SK-N-MC (cell line): ENCODE measurements at regions not wholly inside any gene's neighbourhood (a gene's known extent, or its start where the extent isn't known, plus 50 kb on each side); places are given as distances from the start of the nearest gene placed in this dataset.
"Not testable (repeated sequence)": the region's sequence is repeated elsewhere in the genome, so short reads cannot be mapped to it uniquely, and the experiment has no call there.

Experiments used
- DNase-seq: peaks from one replicate; pipeline ENCODE4 v3.0.0-alpha.2; 2011; ENCODE audit warnings: low read depth, low spot score
- H3K27ac ChIP-seq: fragments of 200-600 bp; sonication (generic); 2 replicates; pipeline ENCODE4 v1.5.1; 2016; ENCODE audit warnings: mixed run types
- H3K36me3 ChIP-seq: fragments of 200-600 bp; sonication (generic); 2 replicates; pipeline ENCODE4 v1.6.1; 2017; ENCODE audit warnings: antibody characterized with exemption, low read length, mixed read lengths; ENCODE audit not compliant: insufficient read depth
- H3K4me3 ChIP-seq: fragments of 200-600 bp; sonication (generic); 2 replicates; pipeline ENCODE4 v1.5.1; 2016
- H3K9ac ChIP-seq: fragments of 200-600 bp; sonication (generic); 2 replicates; pipeline ENCODE4 v1.8.0; 2017; ENCODE audit warnings: mixed run types, mixed read lengths; ENCODE audit not compliant: insufficient read length
- H3K9me3 ChIP-seq: fragments of 200-600 bp; sonication (generic); 2 replicates; pipeline ENCODE4 v1.6.1; 2017; ENCODE audit warnings: low read depth, mild to moderate bottlenecking, antibody characterized with exemption, low read length, moderate library complexity, mixed read lengths
- EZH2 ChIP-seq: fragments of 200-600 bp; sonication (generic); IDR thresholded peaks from one replicate; pipeline ENCODE4 v1.6.1; 2017; ENCODE audit warnings: antibody characterized with exemption
- FOXP2 ChIP-seq: optimal IDR thresholded peaks from 2 replicates; pipeline ENCODE3; 2011; ENCODE audit warnings: mild to moderate bottlenecking, moderate library complexity; ENCODE audit not compliant: insufficient read depth; ENCODE audit errors: extremely low read length, control extremely low read depth
- POLR2AphosphoS5 ChIP-seq: IDR thresholded peaks from 2 replicates; pipeline ENCODE4 v1.6.1; 2012; ENCODE audit warnings: mild to moderate bottlenecking, low read depth, low read length, borderline replicate concordance

- TF ChIP-seq POLR2AphosphoS5 (no peak), FOXP2 (no peak), EZH2 (no peak)
- Histone ChIP-seq H3K36me3 (no peaks in the 10 kb centered on the region), H3K9ac (no peak overlapping the region), H3K27ac (no peak overlapping the region), H3K4me3 (no peak overlapping the region), H3K9me3 (no peaks in the 10 kb centered on the region)
- DNase-seq = no peak
Observed at GRCh38 chr10:34058845-34059614, 724.6 kb upstream of the NRP1 start.

DNA sequence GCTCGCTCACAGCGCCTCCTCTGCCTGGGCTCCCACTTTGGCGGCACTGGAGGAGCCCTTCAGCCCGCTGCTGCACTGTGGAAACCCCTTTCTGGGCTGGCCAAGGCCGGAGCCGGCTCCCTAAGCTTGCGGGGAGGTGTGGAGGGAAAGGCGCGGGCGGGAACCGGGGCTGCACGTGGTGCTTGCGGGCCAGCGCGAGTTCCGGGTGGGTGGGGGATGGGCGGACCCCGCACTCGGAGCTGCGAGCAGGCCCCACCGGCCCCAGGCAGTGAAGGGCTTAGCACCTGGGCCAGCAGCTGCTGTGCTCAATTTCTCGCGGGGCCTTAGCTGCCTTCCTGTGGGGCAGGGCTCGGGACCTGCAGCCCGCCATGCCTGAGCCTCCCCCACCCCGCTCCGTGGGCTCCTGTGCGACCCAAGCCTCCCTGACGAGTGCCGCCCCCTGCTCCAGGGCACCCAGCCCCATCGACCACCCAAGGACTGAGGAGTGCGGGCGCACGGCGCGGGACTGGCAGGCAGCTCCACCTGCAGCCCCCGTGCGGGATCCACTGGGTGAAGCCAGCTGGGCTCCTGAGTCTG is 721.0 kb upstream of the NRP1 start:
- H3K9ac ChIP-seq, DNase-seq, H3K9me3 ChIP-seq, H3K4me3 ChIP-seq, H3K36me3 ChIP-seq, H3K27ac ChIP-seq: not testable (repeated sequence)

DNA sequence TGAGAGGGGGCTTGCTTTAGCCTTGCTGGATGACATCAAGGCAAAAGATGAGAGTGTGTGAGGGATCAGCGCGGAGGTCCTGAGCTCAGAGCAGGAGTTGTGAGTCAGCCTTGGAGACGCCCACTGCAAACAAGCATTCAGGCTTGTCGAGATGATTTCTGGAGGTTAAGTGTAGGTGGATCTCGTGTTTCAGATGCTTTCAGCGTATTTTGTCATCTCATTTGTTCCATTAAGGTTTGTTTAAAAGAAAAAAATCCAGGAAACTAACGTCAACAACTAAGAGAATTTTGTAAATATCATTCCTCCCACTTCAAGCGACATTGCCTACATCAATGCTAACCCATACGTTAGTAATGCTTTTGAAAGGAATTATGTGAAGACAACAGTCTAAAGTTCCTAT is 715.4 kb upstream of the NRP1 start:
- Histone ChIP-seq H3K4me3 (no peak overlapping the region), H3K9ac (no peak overlapping the region), H3K9me3 (no peaks in the 10 kb centered on the region), H3K27ac (no peak overlapping the region), H3K36me3 (no peaks in the 10 kb centered on the region)
- DNase-seq = no peak
- TF ChIP-seq POLR2AphosphoS5 = no peak
- TF ChIP-seq FOXP2 = no peak
- no peak for TF ChIP-seq EZH2

DNA sequence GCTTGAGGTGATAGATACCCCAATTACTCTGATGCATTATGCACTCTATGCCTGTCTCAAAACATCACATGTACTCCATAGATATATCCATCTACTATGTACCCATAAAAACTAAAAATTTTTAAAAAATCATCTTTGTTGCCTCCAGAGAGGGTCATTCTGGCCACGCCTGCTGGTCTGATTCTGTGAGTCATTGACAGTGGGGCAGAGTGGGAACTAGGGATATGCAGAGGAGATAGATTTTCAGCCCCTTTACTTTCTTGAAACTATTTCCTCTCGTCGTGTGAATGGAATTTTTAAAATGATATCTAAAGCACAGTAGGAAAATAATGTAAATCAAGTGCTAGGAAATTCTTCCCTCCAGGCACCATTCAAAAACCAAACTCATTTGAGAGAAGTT is 715.0 kb upstream of the NRP1 start:
- no peak for DNase-seq
- no peak overlapping the region for H3K4me3 ChIP-seq
- H3K9me3 ChIP-seq = no peaks in the 10 kb centered on the region
- H3K9ac ChIP-seq = no peak overlapping the region
- no peak overlapping the region for H3K27ac ChIP-seq
- no peak for TF ChIP-seq FOXP2
- TF ChIP-seq POLR2AphosphoS5 = no peak
- TF ChIP-seq EZH2 = no peak
- no peaks in the 10 kb centered on the region for H3K36me3 ChIP-seq

- DNase-seq = no peak
- H3K27ac ChIP-seq = no peak overlapping the region
- H3K9me3 ChIP-seq = no peaks in the 10 kb centered on the region
- H3K36me3 ChIP-seq = no peaks in the 10 kb centered on the region
- H3K4me3 ChIP-seq = no peak overlapping the region
- no peak overlapping the region for H3K9ac ChIP-seq
- no peak for TF ChIP-seq FOXP2
- TF ChIP-seq EZH2 = no peak
Observed at GRCh38 chr10:34047389-34047788, 712.9 kb upstream of the NRP1 start.

GRCh38 chr10:34046506-34047034 is 712.1 kb upstream of the NRP1 start:
- no peak for TF ChIP-seq POLR2AphosphoS5
- no peak for TF ChIP-seq FOXP2
- TF ChIP-seq EZH2 = no peak
- H3K9me3 ChIP-seq = no peaks in the 10 kb centered on the region
- no peak overlapping the region for H3K4me3 ChIP-seq
- H3K9ac ChIP-seq = no peak overlapping the region
- H3K36me3 ChIP-seq = no peaks in the 10 kb centered on the region
- DNase-seq = no peak
- no peak overlapping the region for H3K27ac ChIP-seq

DNA sequence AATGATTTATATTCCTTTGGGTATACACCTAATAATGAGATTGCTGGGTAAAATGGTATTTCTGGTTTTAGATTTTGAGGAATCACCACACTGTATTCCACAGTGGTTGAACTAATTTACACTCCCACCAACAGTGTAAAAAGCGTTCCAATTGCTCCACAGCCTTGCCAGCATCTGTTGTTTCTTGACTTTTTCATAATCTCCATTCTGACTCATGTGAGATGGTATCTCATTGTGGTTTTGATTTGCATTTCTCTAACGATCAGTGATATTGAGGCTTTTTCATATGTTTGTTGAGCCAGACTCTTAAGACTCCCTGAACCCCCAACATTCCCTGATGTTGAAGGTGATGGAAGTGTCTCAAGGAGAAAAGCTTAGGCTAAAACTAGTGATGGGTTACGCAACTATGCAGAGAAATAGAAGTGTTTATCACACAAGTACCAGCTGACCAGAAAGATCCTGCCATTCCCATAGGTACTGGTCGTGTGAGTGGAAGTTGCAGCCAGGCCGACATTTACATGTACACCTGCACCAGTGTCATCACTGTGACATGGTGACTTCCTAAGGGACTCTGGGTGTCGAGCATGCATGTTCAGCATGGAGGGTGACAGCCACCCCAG is 711.2 kb upstream of the NRP1 start:
- Histone ChIP-seq H3K9ac (no peak overlapping the region), H3K36me3 (no peaks in the 10 kb centered on the region), H3K27ac (no peak overlapping the region), H3K4me3 (no peak overlapping the region), H3K9me3 (no peaks in the 10 kb centered on the region)
- no peak for TF ChIP-seq FOXP2
- no peak for TF ChIP-seq POLR2AphosphoS5
- no peak for TF ChIP-seq EZH2
- no peak for DNase-seq

DNA sequence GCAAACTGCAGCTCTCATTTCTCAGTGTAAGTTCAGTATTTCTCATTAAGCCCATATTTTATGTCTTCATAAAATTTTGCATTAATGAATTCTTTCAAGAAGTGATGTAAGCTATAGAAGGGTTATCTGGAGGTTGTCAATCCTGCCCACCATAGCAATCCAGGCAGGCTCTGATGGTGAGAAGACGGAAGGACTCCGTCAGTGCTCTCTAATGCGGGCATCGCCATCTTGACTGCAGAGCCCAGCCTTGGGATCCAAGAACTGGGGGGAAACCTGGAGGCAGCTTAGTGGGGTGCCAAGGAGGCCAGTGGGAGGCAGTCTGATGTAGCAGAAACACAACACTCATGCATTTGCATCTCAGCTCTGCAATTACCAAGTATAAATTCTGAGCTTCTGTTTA is 707.4 kb upstream of the NRP1 start:
- DNase-seq = no peak
- no peak for TF ChIP-seq EZH2
- TF ChIP-seq FOXP2 = no peak
- no peak for TF ChIP-seq POLR2AphosphoS5

DNA sequence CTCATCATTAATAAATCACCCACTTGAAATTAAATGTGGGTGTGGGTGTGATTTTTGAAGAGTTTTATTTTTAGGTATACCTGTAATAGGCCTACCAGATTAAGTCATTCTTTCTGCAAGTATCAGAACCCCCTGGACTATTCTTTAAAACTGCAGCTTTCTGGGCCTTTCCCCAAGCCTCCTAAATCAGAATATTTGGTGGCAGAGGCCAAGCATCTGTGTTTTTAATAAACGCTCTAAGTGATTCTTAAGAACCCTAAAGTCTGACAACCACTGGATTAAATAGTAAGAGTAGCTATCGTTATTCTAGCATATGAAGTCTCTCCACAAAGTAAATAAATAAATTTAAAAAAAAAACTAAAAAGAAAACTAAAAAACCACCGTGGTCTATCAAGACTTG is 703.0 kb upstream of the NRP1 start:
- Histone ChIP-seq H3K9me3 (no peaks in the 10 kb centered on the region), H3K4me3 (no peak overlapping the region), H3K27ac (no peak overlapping the region), H3K9ac (no peak overlapping the region), H3K36me3 (no peaks in the 10 kb centered on the region)
- no peak for DNase-seq
- no peak for TF ChIP-seq EZH2
- no peak for TF ChIP-seq POLR2AphosphoS5
- no peak for TF ChIP-seq FOXP2

More for the DNA sequence above, 707.4 kb upstream of the NRP1 start:
- no peak overlapping the region for H3K9ac ChIP-seq
- H3K4me3 ChIP-seq = no peak overlapping the region
- no peaks in the 10 kb centered on the region for H3K36me3 ChIP-seq
- H3K27ac ChIP-seq = no peak overlapping the region
- no peaks in the 10 kb centered on the region for H3K9me3 ChIP-seq

GRCh38 chr10:34035241-34035790 is 700.8 kb upstream of the NRP1 start:
- not testable (repeated sequence) for H3K9ac ChIP-seq, H3K36me3 ChIP-seq, H3K4me3 ChIP-seq, H3K27ac ChIP-seq, H3K9me3 ChIP-seq, DNase-seq
